PC-3 (cell line): ENCODE measurements at regions not wholly inside any gene's neighbourhood (a gene's known extent, or its start where the extent isn't known, plus 50 kb on each side); places are given as distances from the start of the nearest gene placed in this dataset.

Experiments
- ATAC-seq: fragments of 200-7000 bp; cut with Tn5 transposase; 2 replicates; pipeline ENCODE4 v1.9.1; 2020; ENCODE audit warnings: mild to moderate bottlenecking, moderate library complexity
- BruUV-seq: library from RNA; stranded (reverse); fragments of 400-500 nt; replicated peaks from 2 replicates; lab custom pipeline; 2021; lab: Mats Ljungman, UMichigan
- CTCF ChIA-PET: fragments of 300-600 bp; sonication (Branson Sonifier 250); formaldehyde crosslinking; loops from one replicate; lab custom pipeline; 2022; ENCODE audit warnings: antibody characterized with exemption; lab: Charles Lee
- POLR2A ChIA-PET: fragments of 300-600 bp; sonication (Branson Sonifier 250); formaldehyde crosslinking; loops from one replicate; lab custom pipeline; 2022; ENCODE audit warnings: antibody characterized with exemption; ENCODE audit not compliant: unreplicated experiment; lab: Charles Lee
- DNase-seq: peaks from one replicate; pipeline ENCODE4 v3.0.0-alpha.2; 2015
- H2AFZ ChIP-seq: fragments of 300-600 bp; sonication (generic); 2 replicates; pipeline ENCODE4 v1.6.0; 2016; ENCODE audit warnings: antibody characterized with exemption, low read length
- H3F3A ChIP-seq: fragments of 300-600 bp; sonication (generic); one replicate; pipeline ENCODE4 v1.6.0; 2017; ENCODE audit warnings: antibody characterized with exemption, low read length, control low read depth, mild to moderate bottlenecking; ENCODE audit not compliant: unreplicated experiment
- H3K27ac ChIP-seq: fragments of 300-600 bp; sonication (generic); 2 replicates; pipeline ENCODE4 v1.5.1; 2016; ENCODE audit warnings: mild to moderate bottlenecking, low read length
- H3K27me3 ChIP-seq: fragments of 300-600 bp; sonication (generic); 2 replicates; pipeline ENCODE4 v1.6.1; 2016; ENCODE audit warnings: low read length, mixed read lengths
- H3K36me3 ChIP-seq: fragments of 300-600 bp; sonication (generic); 2 replicates; pipeline ENCODE4 v1.6.1; 2016; ENCODE audit warnings: low read depth, mixed run types, low read length, mixed read lengths
- H3K4me1 ChIP-seq: fragments of 300-600 bp; sonication (generic); 2 replicates; pipeline ENCODE4 v1.5.1; 2016; ENCODE audit warnings: low read length; ENCODE audit not compliant: insufficient read depth
- H3K4me2 ChIP-seq: fragments of 300-600 bp; sonication (generic); 2 replicates; pipeline ENCODE4 v1.6.0; 2016; ENCODE audit warnings: low read length
- H3K4me3 ChIP-seq: fragments of 300-600 bp; sonication (generic); 2 replicates; pipeline ENCODE4 v1.5.1; 2016; ENCODE audit warnings: mild to moderate bottlenecking, low read length, mixed read lengths
- H3K79me2 ChIP-seq: fragments of 300-600 bp; sonication (generic); 2 replicates; pipeline ENCODE4 v1.6.1; 2017; ENCODE audit warnings: low read length, mixed read lengths
- H3K9ac ChIP-seq: fragments of 300-600 bp; sonication (generic); 2 replicates; pipeline ENCODE4 v1.6.0; 2016; ENCODE audit warnings: mild to moderate bottlenecking, low read length
- H3K9me2 ChIP-seq: fragments of 300-600 bp; sonication (generic); replicated peaks from 2 replicates; pipeline ENCODE4 v1.6.1; 2016; ENCODE audit warnings: mixed run types, low read length, mixed read lengths
- H3K9me3 ChIP-seq: fragments of 300-600 bp; sonication (generic); 2 replicates; pipeline ENCODE4 v1.6.1; 2016; ENCODE audit warnings: low read length, mixed read lengths
- H4K20me1 ChIP-seq: fragments of 300-600 bp; sonication (generic); 2 replicates; pipeline ENCODE4 v1.6.1; 2016; ENCODE audit warnings: low read length, mixed read lengths
- CTCF ChIP-seq: fragments of 300-600 bp; sonication (generic); conservative IDR thresholded peaks from 2 replicates; pipeline ENCODE4 v1.5.1; 2017; ENCODE audit warnings: antibody characterized with exemption, low read depth, mild to moderate bottlenecking, low read length
- EZH2 ChIP-seq: fragments of 300-600 bp; sonication (generic); IDR thresholded peaks from one replicate; pipeline ENCODE4 v1.6.1; 2017; ENCODE audit warnings: antibody characterized with exemption, mild to moderate bottlenecking, low read length; ENCODE audit not compliant: unreplicated experiment
- EZH2phosphoT487 ChIP-seq: fragments of 300-600 bp; sonication (generic); IDR thresholded peaks from 2 replicates; pipeline ENCODE4 v1.6.1; 2018; ENCODE audit warnings: mild to moderate bottlenecking, antibody characterized with exemption, low read length, borderline replicate concordance
- intact Hi-C: fragments of 100-400 bp; cut with micrococcal nuclease; formaldehyde crosslinking; loops from 2 replicates; pipeline ENCODE4 v1.9.0; 2023

DNA sequence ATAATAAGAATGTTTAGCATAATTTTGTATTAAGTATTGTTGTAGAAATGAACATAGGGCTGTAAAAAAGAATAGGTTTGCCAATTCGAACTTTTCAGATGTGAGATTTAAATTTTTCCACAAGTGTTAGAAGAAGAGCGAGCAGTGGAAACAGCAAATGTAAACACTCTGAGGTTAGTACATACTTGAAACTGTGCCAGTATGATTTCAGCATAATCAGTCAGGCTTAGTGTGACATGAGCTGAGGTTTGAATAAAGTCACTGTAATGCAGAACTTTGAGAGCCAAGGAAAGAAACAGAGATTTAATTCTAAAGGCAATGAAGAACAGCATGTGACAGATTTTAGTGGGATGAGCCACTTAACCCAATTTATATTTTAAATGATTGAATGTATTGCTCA, 2166.4 kb downstream of the PCDH9 start:
- TF ChIP-seq CTCF (no peak), EZH2 (no peak), EZH2phosphoT487 (no peak)
- no peaks in the 10 kb centered on the region for H3F3A ChIP-seq
- BruUV-seq, result no TSS peak
- H3K4me3 ChIP-seq, result no peak overlapping the region
- no peaks in the 10 kb centered on the region for H4K20me1 ChIP-seq
- H3K27me3 ChIP-seq, result no peaks in the 10 kb centered on the region
- no peaks in the 10 kb centered on the region for H3K36me3 ChIP-seq
- H3K9me2 ChIP-seq, result no peaks in the 10 kb centered on the region
- H2AFZ ChIP-seq, result no peak overlapping the region
- ChIA-PET POLR2A (no interaction called here), CTCF (no interaction called here)
- ATAC-seq (peak; percentile 46; the same call in 1 of the 2 replicates), DNase-seq (peak; percentile 13)
- intact Hi-C loops, result no loop called here
- no peak overlapping the region for H3K27ac ChIP-seq
- H3K9me3 ChIP-seq, result no peaks in the 10 kb centered on the region
- no peaks in the 10 kb centered on the region for H3K79me2 ChIP-seq
- no peak overlapping the region for H3K4me2 ChIP-seq
- no peak overlapping the region for H3K9ac ChIP-seq
- H3K4me1 ChIP-seq, result no peaks in the 10 kb centered on the region

GRCh38 chr13:65057986-65058385, 2172.2 kb downstream of the PCDH9 start:
- H3F3A ChIP-seq, result no peaks in the 10 kb centered on the region
- H3K9me2 ChIP-seq, result no peaks in the 10 kb centered on the region
- TF ChIP-seq EZH2phosphoT487 (no peak), CTCF (no peak), EZH2 (no peak)
- no peaks in the 10 kb centered on the region for H3K27me3 ChIP-seq
- H3K27ac ChIP-seq, result no peak overlapping the region
- H3K79me2 ChIP-seq, result no peaks in the 10 kb centered on the region
- ChIA-PET POLR2A (no interaction called here), CTCF (no interaction called here)
- BruUV-seq, result no TSS peak
- ATAC-seq (no peak), DNase-seq (no peak)
- H3K4me1 ChIP-seq, result no peaks in the 10 kb centered on the region
- no peaks in the 10 kb centered on the region for H4K20me1 ChIP-seq
- no peak overlapping the region for H3K4me3 ChIP-seq
- H3K36me3 ChIP-seq, result no peaks in the 10 kb centered on the region
- intact Hi-C loops, result no loop called here
- no peak overlapping the region for H2AFZ ChIP-seq
- H3K9ac ChIP-seq, result no peak overlapping the region
- H3K9me3 ChIP-seq, result no peaks in the 10 kb centered on the region
- no peak overlapping the region for H3K4me2 ChIP-seq

DNA sequence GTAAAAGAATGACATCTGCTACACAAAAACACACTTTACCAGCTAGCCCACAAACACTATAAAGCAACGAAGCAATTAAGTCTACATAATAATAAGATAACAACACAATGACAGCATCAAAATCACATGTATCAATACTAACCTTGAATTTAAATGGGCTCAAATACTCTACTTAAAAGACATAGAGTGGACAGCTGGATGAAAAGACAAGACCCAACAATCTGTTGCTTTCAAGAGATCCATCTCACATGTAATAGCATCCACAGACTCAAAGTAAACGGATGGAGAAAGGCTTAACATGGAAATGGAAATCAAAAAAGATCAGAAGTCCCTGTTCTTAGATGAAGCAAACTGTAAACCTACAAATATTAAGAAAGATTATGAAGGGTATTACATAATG, 2175.9 kb downstream of the PCDH9 start:
- Histone ChIP-seq H3K27me3 (no peaks in the 10 kb centered on the region), H3K4me1 (no peaks in the 10 kb centered on the region), H3K4me3 (no peak overlapping the region), H3K79me2 (no peaks in the 10 kb centered on the region), H3K4me2 (no peak overlapping the region), H3F3A (no peaks in the 10 kb centered on the region), H3K9me2 (no peaks in the 10 kb centered on the region), H3K9ac (no peak overlapping the region), H2AFZ (no peak overlapping the region), H3K27ac (no peak overlapping the region), H4K20me1 (no peaks in the 10 kb centered on the region), H3K9me3 (no peaks in the 10 kb centered on the region), H3K36me3 (no peaks in the 10 kb centered on the region)
- CTCF ChIA-PET, result no interaction called here
- ATAC-seq (no peak), DNase-seq (no peak)
- BruUV-seq, result no TSS peak
- POLR2A ChIA-PET, result no interaction called here
- TF ChIP-seq CTCF (no peak), EZH2phosphoT487 (no peak), EZH2 (no peak)
- intact Hi-C loops, result no loop called here
